Activated CD4-positive, alpha-beta T cell treated with anti-CD3 and anti-CD28 coated beads for 36 hours (primary cell): ENCODE measurements at regions not wholly inside any gene's neighbourhood (a gene's known extent, or its start where the extent isn't known, plus 50 kb on each side); places are given as distances from the start of the nearest gene placed in this dataset.

ENCODE experiments used
- ATAC-seq: fragments of 200-7000 bp; cut with Tn5 transposase; one replicate; pipeline ENCODE4 v1.10.0; 2021; ENCODE audit warnings: mild to moderate bottlenecking, moderate library complexity
- CTCF ChIA-PET: fragments of 350-600 bp; sonication (Branson Sonifier 250); formaldehyde crosslinking; loops from one replicate; lab custom pipeline; 2021; ENCODE audit warnings: antibody characterized with exemption; lab: Charles Lee
- POLR2A ChIA-PET: fragments of 350-600 bp; sonication (Branson Sonifier 250); formaldehyde crosslinking; loops from one replicate; lab custom pipeline; 2021; ENCODE audit warnings: antibody characterized with exemption, inconsistent platforms; lab: Charles Lee
- DNase-seq: peaks from one replicate; pipeline ENCODE4 v3.0.0-alpha.2; 2020
- H3K27ac Mint-ChIP-seq: one replicate; pipeline ENCODE4 v1.8.0; 2021; ENCODE audit warnings: mixed read lengths
- H3K27me3 Mint-ChIP-seq: one replicate; pipeline ENCODE4 v1.8.0; 2021; ENCODE audit warnings: mixed read lengths
- H3K36me3 Mint-ChIP-seq: one replicate; pipeline ENCODE4 v1.8.0; 2021; ENCODE audit warnings: low read depth, mixed read lengths
- H3K4me1 Mint-ChIP-seq: one replicate; pipeline ENCODE4 v1.8.0; 2021; ENCODE audit warnings: mixed read lengths
- H3K4me3 Mint-ChIP-seq: one replicate; pipeline ENCODE4 v1.8.0; 2021; ENCODE audit warnings: mild to moderate bottlenecking, moderate library complexity, mixed read lengths
- H3K9me3 Mint-ChIP-seq: one replicate; pipeline ENCODE4 v1.8.0; 2021; ENCODE audit warnings: low read depth, mixed read lengths
- intact Hi-C, 2 experiments: fragments of 100-400 bp; cut with DNase I in 1 of 2; cut with micrococcal nuclease in 1 of 2; formaldehyde crosslinking; loops; one replicate each; pipeline versions ENCODE4 v1.14.2 to v1.15.1; 2022 to 2024; cut with DNase I, micrococcal nuclease

DNA sequence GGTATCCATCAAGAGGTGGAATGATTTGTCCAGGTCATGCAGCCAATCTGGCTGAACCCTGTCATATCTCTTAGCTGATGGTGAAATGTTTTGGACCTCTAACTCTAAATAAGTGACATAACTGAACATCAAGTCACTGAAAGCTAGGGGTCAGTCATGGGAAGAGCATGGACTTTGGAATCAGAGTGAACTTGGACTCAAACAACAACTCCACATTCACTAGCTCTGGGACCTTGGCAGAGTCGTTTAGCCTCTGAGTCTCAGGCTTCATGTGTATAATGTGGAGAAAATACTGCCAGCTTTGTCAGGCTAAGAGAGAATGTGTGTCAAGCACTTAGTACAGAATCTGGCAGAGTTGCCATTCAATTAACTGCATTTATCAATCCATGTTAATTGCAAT, 557.8 kb upstream of the CFAP20DC start:
- H3K36me3 Mint-ChIP-seq = no peaks in the 10 kb centered on the region
- no peak overlapping the region for H3K27ac Mint-ChIP-seq
- DNase-seq (no peak), ATAC-seq (no peak)
- no peak overlapping the region for H3K4me3 Mint-ChIP-seq
- no peaks in the 10 kb centered on the region for H3K9me3 Mint-ChIP-seq
- no peaks in the 10 kb centered on the region for H3K27me3 Mint-ChIP-seq
- no peaks in the 10 kb centered on the region for H3K4me1 Mint-ChIP-seq
- ChIA-PET POLR2A (no interaction called here), CTCF (interaction anchor here (1.1 kb wide), 2 partner anchors 250 to 395 kb away, joined by 4 to 5 read pairs; no protein-coding TSS in a partner anchor)
- intact Hi-C loops = no loop called here

DNA sequence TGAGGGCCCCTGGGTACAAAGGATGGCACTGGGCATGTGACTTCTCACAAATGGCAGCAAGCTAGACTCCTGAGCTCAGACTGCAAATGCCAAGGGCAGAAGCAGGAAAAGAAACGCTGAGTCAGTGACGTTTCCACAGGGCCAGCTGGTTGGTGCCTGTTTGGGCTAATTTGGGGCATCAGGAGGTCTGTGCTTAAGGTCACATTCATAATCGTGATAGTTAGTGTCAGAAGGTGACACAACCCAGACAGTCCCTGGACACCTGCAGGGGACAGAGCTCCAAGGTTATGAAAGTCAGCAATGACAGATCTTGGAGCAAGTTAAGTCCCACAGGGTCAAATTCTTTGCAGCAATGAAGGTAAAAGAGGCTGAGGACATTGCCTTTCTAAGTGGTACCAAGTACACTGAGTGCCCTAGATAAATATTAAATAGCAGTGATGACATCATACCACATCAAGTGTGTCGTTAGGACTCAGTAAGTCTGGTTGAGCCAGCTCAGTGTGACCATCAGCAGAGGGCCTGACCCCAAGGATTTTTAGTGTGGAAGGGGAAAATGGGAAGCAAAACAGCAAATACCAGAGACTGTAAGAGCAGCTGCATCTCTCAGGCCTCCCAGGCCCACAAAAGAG, 556.9 kb upstream of the CFAP20DC start:
- Mint-ChIP-seq H3K9me3 (no peaks in the 10 kb centered on the region), H3K4me3 (no peak overlapping the region), H3K27me3 (no peaks in the 10 kb centered on the region), H3K27ac (no peak overlapping the region), H3K36me3 (no peaks in the 10 kb centered on the region), H3K4me1 (no peaks in the 10 kb centered on the region)
- ChIA-PET POLR2A (no interaction called here), CTCF (interaction anchor here (1.0 to 1.1 kb wide), 2 partner anchors 11 to 251 kb away, joined by 3 to 4 read pairs; no protein-coding TSS in a partner anchor)
- ATAC-seq (no peak), DNase-seq (no peak)
- intact Hi-C loops = no loop called here

DNA sequence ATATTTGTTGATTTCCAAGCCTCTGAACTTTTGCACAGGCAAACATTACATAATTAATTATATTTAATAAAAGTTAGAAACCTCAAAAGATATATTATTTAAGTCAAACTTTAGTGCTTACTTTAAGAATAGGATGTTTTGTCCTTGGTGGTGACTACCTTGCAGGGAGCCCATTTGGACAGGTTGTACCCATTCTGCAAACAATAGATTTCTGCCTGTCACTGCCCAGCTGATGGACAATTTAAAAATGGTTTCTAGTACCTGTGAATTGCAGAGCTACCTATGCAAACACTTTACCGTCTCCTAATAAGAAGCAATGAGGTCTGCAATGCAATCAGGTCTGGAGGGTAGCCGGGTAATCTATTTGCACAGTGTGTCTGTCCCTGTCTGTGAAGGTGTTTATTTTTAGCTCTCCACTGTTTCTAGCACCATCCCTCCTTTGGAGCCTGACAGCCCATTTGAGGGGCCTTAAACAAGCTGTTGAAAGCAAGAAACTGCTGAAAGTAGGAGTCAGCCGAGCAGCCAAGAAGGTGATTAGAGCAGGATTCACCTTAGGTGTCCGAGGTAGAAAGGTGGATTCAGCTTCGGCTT, 556.2 kb upstream of the CFAP20DC start:
- H3K4me3 Mint-ChIP-seq = no peak overlapping the region
- DNase-seq (no peak), ATAC-seq (no peak)
- H3K36me3 Mint-ChIP-seq = no peaks in the 10 kb centered on the region
- no peak overlapping the region for H3K27ac Mint-ChIP-seq
- H3K9me3 Mint-ChIP-seq = no peaks in the 10 kb centered on the region
- POLR2A ChIA-PET = no interaction called here
- H3K4me1 Mint-ChIP-seq = no peaks in the 10 kb centered on the region
- intact Hi-C loops = no loop called here
- no peaks in the 10 kb centered on the region for H3K27me3 Mint-ChIP-seq
- CTCF ChIA-PET = interaction anchor here (1.0 kb wide), 1 partner anchor 10 kb away, joined by 3 read pairs; no protein-coding TSS in a partner anchor

DNA sequence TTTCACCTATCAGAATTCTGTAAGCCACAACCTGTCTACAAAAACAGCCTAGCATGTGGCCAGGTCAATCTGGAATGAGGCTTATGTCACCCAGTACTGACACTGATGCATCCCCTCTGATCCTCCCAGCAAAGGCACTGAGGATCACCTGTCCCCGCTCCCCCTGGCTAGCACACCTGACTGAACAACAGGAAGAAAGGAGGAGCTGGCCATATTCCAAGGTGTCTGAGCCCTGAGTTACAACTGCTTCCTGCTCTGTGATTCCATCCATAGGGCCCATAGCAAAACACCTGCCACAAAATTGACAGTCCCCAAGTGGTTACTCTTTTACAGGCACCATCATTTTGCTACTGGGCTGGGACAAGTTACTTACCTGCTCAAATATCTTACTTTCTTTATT, 555.5 kb upstream of the CFAP20DC start:
- intact Hi-C loops = no loop called here
- H3K9me3 Mint-ChIP-seq = no peaks in the 10 kb centered on the region
- no peak for ATAC-seq
- H3K27me3 Mint-ChIP-seq = no peaks in the 10 kb centered on the region
- ChIA-PET POLR2A (no interaction called here), CTCF (interaction anchor here (1.0 kb wide), 1 partner anchor 9 kb away, joined by 3 read pairs; no protein-coding TSS in a partner anchor)
- no peak overlapping the region for H3K27ac Mint-ChIP-seq
- no peak for DNase-seq
- no peak overlapping the region for H3K4me3 Mint-ChIP-seq
- H3K36me3 Mint-ChIP-seq = no peaks in the 10 kb centered on the region
- H3K4me1 Mint-ChIP-seq = no peaks in the 10 kb centered on the region

DNA sequence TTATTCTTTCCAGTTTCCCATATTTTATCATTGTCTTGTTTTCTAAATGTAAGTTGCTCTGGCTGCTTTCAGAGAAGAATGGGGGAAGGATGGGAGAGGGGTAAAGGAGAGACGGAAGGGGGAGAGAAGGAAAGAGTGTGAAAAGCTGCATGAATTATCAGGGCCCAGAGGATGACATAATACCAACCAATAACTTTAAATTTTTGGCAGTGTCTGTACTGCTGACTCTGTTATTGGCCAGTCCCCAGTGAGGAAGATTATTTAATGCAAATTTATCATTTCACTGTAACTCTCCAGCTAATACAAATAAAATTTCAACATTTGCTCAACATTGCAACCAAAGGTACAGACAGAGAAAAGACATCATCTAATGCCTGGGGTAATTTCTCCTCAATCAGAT, 551.7 kb upstream of the CFAP20DC start:
- no peak overlapping the region for H3K27ac Mint-ChIP-seq
- H3K27me3 Mint-ChIP-seq = no peaks in the 10 kb centered on the region
- H3K4me3 Mint-ChIP-seq = no peak overlapping the region
- CTCF ChIA-PET = no interaction called here
- POLR2A ChIA-PET = no interaction called here
- no peaks in the 10 kb centered on the region for H3K36me3 Mint-ChIP-seq
- DNase-seq = no peak
- no peak for ATAC-seq
- no peaks in the 10 kb centered on the region for H3K4me1 Mint-ChIP-seq
- no peaks in the 10 kb centered on the region for H3K9me3 Mint-ChIP-seq
- intact Hi-C loops = no loop called here

DNA sequence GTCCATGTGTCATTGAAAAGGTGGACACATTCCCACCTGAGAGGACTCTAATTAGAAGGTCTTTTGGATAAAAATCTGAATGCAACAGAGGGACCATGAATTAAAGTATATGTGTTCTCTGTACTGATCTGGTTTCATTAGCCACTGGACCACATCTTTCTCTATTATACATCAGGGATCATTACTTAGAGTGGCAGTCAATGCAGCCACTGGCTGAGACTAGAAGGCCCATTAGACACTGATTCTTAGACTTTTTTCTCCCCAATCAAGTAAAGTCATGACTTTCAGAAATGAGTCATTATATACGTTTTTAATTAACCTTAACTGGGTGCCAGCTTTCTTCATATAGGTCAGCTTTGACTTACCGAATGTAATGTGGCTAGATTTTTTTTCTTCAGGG, 550.8 kb upstream of the CFAP20DC start:
- H3K4me3 Mint-ChIP-seq = no peak overlapping the region
- ATAC-seq (no peak), DNase-seq (no peak)
- ChIA-PET POLR2A (no interaction called here), CTCF (interaction anchor here (0.6 kb wide), 1 partner anchor 23 kb away, joined by 3 read pairs; no protein-coding TSS in a partner anchor)
- H3K27me3 Mint-ChIP-seq = no peaks in the 10 kb centered on the region
- intact Hi-C loops = no loop called here
- H3K36me3 Mint-ChIP-seq = peaks cover 2% of the 10 kb centered on the region
- H3K4me1 Mint-ChIP-seq = no peaks in the 10 kb centered on the region
- no peaks in the 10 kb centered on the region for H3K9me3 Mint-ChIP-seq
- no peak overlapping the region for H3K27ac Mint-ChIP-seq

DNA sequence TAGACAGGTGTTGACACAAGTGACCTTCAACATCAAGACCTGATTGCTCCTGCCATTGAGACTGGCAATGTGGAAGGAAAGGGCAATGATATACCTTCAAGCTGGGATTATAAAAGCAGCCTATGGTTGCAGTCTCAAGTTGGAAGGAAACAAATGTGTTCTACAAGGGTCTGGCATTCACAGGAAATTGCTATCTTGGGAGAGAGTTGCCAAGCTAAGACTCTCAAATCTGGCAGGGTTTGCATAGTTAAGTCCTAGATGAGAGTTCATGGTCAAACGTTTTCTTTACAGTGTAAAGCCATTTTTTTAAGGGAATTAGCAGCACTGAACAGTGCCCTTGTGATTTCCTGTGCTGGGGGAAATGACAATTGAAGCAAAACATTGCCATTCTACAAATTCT, 546.9 kb upstream of the CFAP20DC start:
- peaks cover 2% of the 10 kb centered on the region for H3K27me3 Mint-ChIP-seq
- ChIA-PET CTCF (interaction anchor here (0.7 kb wide), 1 partner anchor 262 kb away, joined by 3 read pairs; no protein-coding TSS in a partner anchor), POLR2A (no interaction called here)
- H3K27ac Mint-ChIP-seq = no peak overlapping the region
- ATAC-seq = no peak
- intact Hi-C loops = no loop called here
- no peak for DNase-seq
- no peaks in the 10 kb centered on the region for H3K4me1 Mint-ChIP-seq
- H3K36me3 Mint-ChIP-seq = peaks cover 2% of the 10 kb centered on the region
- H3K4me3 Mint-ChIP-seq = no peak overlapping the region
- H3K9me3 Mint-ChIP-seq = no peaks in the 10 kb centered on the region

DNA sequence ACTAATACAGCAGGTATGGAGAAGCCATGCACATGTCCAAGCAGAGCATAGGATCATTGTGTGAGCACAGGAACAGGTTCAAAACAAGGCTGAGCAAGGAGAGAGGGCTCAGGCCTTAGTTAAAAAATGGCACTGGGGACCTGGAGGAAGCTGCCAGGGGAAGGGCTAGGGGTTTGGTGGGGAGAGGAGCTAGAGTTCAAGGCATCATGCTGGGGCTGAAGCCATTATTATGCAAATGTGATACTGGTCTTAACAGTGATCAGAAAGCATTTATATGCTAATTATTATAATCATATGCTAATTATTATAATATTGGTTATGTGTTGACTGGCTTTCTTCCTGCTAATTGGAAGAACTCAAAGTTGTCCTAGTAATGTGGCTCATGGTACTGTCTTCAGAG, 546.0 kb upstream of the CFAP20DC start:
- ATAC-seq (no peak), DNase-seq (no peak)
- intact Hi-C loops = no loop called here
- ChIA-PET CTCF (interaction anchor here (0.6 to 0.7 kb wide), 2 partner anchors 10 to 41 kb away, joined by 3 read pairs; no protein-coding TSS in a partner anchor), POLR2A (no interaction called here)
- H3K27me3 Mint-ChIP-seq = peaks cover 2% of the 10 kb centered on the region
- no peak overlapping the region for H3K4me3 Mint-ChIP-seq
- H3K9me3 Mint-ChIP-seq = no peaks in the 10 kb centered on the region
- H3K36me3 Mint-ChIP-seq = peaks cover 2% of the 10 kb centered on the region
- no peaks in the 10 kb centered on the region for H3K4me1 Mint-ChIP-seq
- no peak overlapping the region for H3K27ac Mint-ChIP-seq

DNA sequence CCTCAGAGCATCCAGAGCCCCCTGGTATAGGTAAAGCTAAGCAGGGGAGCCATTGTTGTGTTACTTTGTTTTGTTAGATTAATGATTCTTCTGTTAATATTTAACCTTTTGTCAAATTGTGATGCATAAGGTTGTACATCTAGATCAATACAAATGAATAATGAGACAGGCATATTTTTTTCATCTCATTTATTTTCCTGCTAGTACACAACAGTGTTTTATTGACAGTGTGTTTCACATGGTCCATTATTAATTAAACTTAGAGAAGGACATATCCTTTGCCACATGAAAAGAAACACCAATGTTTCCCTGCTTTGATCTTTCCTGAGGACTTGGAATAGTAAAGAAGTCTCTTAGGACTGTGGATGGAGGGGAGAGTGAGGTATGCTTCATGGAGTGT, 543.6 kb upstream of the CFAP20DC start:
- POLR2A ChIA-PET = no interaction called here
- H3K9me3 Mint-ChIP-seq = peaks cover under 1% of the 10 kb centered on the region

DNA sequence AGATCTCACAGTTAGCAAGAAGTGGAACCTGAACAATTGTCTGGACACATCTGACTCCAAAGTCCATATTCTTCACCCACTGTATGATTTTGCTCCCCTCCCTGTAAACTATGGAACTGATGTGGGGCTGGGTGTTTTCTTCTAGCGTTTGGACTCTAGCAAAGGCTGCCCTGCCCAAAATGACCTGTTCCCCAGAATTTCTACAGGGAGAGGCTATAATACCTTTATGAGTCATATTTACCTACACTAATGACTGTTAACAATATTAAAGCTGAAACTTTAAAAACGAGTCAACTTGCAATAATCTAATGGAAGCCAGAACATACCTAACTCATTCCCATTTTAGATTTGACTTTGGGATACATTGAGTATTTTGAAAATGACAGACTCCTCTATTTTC, 531.2 kb upstream of the CFAP20DC start:
- H3K27ac Mint-ChIP-seq = no peak overlapping the region
- POLR2A ChIA-PET = no interaction called here

More for the DNA sequence above, 543.6 kb upstream of the CFAP20DC start:
- no peak overlapping the region for H3K4me3 Mint-ChIP-seq
- peaks cover 2% of the 10 kb centered on the region for H3K27me3 Mint-ChIP-seq
- CTCF ChIA-PET = interaction anchor here (0.7 to 2.6 kb wide), 3 partner anchors 17 to 1011 kb away, joined by 3 to 8 read pairs (median 5); no protein-coding TSS in a partner anchor
- no peak for DNase-seq
- H3K36me3 Mint-ChIP-seq = peaks cover 2% of the 10 kb centered on the region
- no peak for ATAC-seq
- intact Hi-C loops = no loop called here
- H3K27ac Mint-ChIP-seq = no peak overlapping the region
- H3K4me1 Mint-ChIP-seq = no peaks in the 10 kb centered on the region

DNA sequence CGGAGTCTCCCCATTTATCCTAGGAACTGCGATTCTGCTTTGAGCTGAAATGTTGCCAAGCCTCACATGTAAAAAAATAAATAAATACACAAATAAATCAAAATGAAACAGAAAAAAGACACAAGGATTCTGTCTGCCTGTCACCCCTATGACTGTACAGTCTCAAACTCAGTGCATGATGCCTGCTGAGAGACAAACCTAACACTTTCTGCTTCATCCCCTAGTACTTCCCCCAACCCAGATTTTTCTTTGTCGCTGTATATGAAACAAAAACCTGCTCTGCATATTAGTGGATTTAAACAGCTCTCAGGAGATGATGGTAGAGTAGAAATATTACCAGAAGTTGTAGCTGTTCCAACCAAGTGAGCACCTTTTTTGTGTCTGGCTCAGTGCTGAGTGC, 530.7 kb upstream of the CFAP20DC start:
- no peak for DNase-seq
- POLR2A ChIA-PET = no interaction called here

More for the DNA sequence above, 531.2 kb upstream of the CFAP20DC start:
- Mint-ChIP-seq H3K9me3 (peaks cover 11% of the 10 kb centered on the region), H3K4me1 (peaks cover 7% of the 10 kb centered on the region), H3K27me3 (no peaks in the 10 kb centered on the region), H3K36me3 (peaks cover under 1% of the 10 kb centered on the region), H3K4me3 (no peak overlapping the region)
- no peak for DNase-seq
- intact Hi-C loops = no loop called here
- CTCF ChIA-PET = interaction anchor here (0.6 to 0.9 kb wide), 2 partner anchors 7 to 50 kb away, joined by 3 read pairs; no protein-coding TSS in a partner anchor
- ATAC-seq = no peak

More for the DNA sequence above, 530.7 kb upstream of the CFAP20DC start:
- ATAC-seq = peak; percentile 84
- Mint-ChIP-seq H3K4me3 (no peak overlapping the region), H3K27ac (no peak overlapping the region), H3K9me3 (peaks cover 7% of the 10 kb centered on the region), H3K36me3 (no peaks in the 10 kb centered on the region), H3K27me3 (no peaks in the 10 kb centered on the region), H3K4me1 (peaks cover 7% of the 10 kb centered on the region)
- intact Hi-C loops = no loop called here
- CTCF ChIA-PET = interaction anchor here (0.6 to 0.9 kb wide), 3 partner anchors 8 to 222 kb away, joined by 3 read pairs; no protein-coding TSS in a partner anchor
